NCI-H82 treated with DMSO at 0.1 percent for 48 hours (cell line): ENCODE measurements at regions not wholly inside any gene's neighbourhood (a gene's known extent, or its start where the extent isn't known, plus 50 kb on each side); places are given as distances from the start of the nearest gene placed in this dataset.
A peak's percentile ranks its signal among the peaks of the same experiment; 100 is the strongest.
"Not testable (repeated sequence)": the region's sequence is repeated elsewhere in the genome, so short reads cannot be mapped to it uniquely, and the experiment has no call there.

Source experiments
- DNase-seq: peaks from one replicate; lab custom pipeline; 2025; ENCODE audit not compliant: unreplicated experiment; lab: John Stamatoyannopoulos, UW

- DNase-seq = no peak
Measured at GRCh38 chrX:15127010-15127409, 142.9 kb downstream of the ASB9 start.

- DNase-seq = no peak
Measured at GRCh38 chrX:15116900-15117299, 153.0 kb downstream of the ASB9 start.

- no peak for DNase-seq
Measured at GRCh38 chrX:15114743-15115566, 154.9 kb downstream of the ASB9 start.

- no peak for DNase-seq
Measured at GRCh38 chrX:15107367-15107988, 162.4 kb downstream of the ASB9 start.

- DNase-seq = no peak
Measured at GRCh38 chrX:15098505-15098904, 171.4 kb downstream of the ASB9 start.

GRCh38 chrX:15087747-15088146, 182.1 kb downstream of the ASB9 start:
- peak; percentile 76 for DNase-seq

GRCh38 chrX:15073313-15073712, 196.6 kb downstream of the ASB9 start:
- DNase-seq = no peak

- no peak for DNase-seq
Measured at GRCh38 chrX:15072880-15073279, 197.0 kb downstream of the ASB9 start.

- no peak for DNase-seq
Measured at GRCh38 chrX:15072259-15072658, 197.6 kb downstream of the ASB9 start.

GRCh38 chrX:15059474-15059873, 186.3 kb downstream of the MOSPD2 start:
- DNase-seq = peak; percentile 7

- DNase-seq = no peak
Measured at GRCh38 chrX:15056044-15056443, 182.8 kb downstream of the MOSPD2 start.

- no peak for DNase-seq
Measured at GRCh38 chrX:15055146-15055930, 182.1 kb downstream of the MOSPD2 start.

GRCh38 chrX:15050395-15050794, 177.2 kb downstream of the MOSPD2 start:
- DNase-seq = no peak

GRCh38 chrX:15043538-15043937, 170.3 kb downstream of the MOSPD2 start:
- DNase-seq = no peak

- no peak for DNase-seq
Measured at GRCh38 chrX:15033917-15034316, 160.7 kb downstream of the MOSPD2 start.

GRCh38 chrX:15017491-15017890, 144.3 kb downstream of the MOSPD2 start:
- no peak for DNase-seq

GRCh38 chrX:15016051-15016450, 142.8 kb downstream of the MOSPD2 start:
- no peak for DNase-seq

- DNase-seq = no peak
Measured at GRCh38 chrX:15014281-15014680, 141.1 kb downstream of the MOSPD2 start.

GRCh38 chrX:15013461-15013860, 140.2 kb downstream of the MOSPD2 start:
- no peak for DNase-seq

- peak; percentile 65 for DNase-seq
Measured at GRCh38 chrX:14997271-14997670, 124.0 kb downstream of the MOSPD2 start.

GRCh38 chrX:14984425-14984824, 111.2 kb downstream of the MOSPD2 start:
- not testable (repeated sequence) for DNase-seq
